Central memory CD4-positive, alpha-beta T cell (primary cell): ENCODE measurements at regions not wholly inside any gene's neighbourhood (a gene's known extent, or its start where the extent isn't known, plus 50 kb on each side); places are given as distances from the start of the nearest gene placed in this dataset.
A peak's percentile ranks its signal among the peaks of the same experiment; 100 is the strongest.

Experiments used
- DNase-seq: peaks from one replicate; pipeline ENCODE4 v3.0.0; 2022

GRCh38 chr1:193619911-193620310 lies 433.5 kb upstream of the B3GALT2 start:
- no peak for DNase-seq

GRCh38 chr1:193614817-193615216 lies 428.4 kb upstream of the B3GALT2 start:
- DNase-seq = no peak

GRCh38 chr1:193614275-193614674 lies 427.9 kb upstream of the B3GALT2 start:
- no peak for DNase-seq

- no peak for DNase-seq
Observed at GRCh38 chr1:193613041-193613440, 426.6 kb upstream of the B3GALT2 start.

- DNase-seq = no peak
Observed at GRCh38 chr1:193609592-193609991, 423.2 kb upstream of the B3GALT2 start.

- no peak for DNase-seq
Observed at GRCh38 chr1:193607787-193608186, 421.4 kb upstream of the B3GALT2 start.

DNA sequence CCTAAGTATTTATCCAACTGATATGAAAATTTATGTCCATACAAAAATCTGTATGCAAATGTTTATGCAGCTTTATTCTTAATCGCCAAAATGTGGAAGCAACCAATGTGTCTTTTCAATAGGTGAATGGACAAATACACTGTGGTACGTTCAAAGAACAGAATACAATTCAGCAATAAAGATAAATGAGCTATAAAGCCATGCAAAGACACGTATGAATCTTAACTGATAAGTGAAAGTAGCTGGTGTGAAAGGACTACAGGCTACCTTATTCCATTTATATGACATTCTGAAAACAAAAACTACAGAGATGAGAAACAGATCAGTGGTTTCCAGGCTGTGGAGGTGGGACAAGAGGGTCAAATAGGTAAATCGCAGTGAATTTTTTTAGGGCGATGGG lies 419.6 kb upstream of the B3GALT2 start:
- no peak for DNase-seq

- no peak for DNase-seq
Observed at GRCh38 chr1:193602705-193603104, 416.3 kb upstream of the B3GALT2 start.

GRCh38 chr1:193593147-193593885 lies 406.9 kb upstream of the B3GALT2 start:
- DNase-seq = no peak

DNA sequence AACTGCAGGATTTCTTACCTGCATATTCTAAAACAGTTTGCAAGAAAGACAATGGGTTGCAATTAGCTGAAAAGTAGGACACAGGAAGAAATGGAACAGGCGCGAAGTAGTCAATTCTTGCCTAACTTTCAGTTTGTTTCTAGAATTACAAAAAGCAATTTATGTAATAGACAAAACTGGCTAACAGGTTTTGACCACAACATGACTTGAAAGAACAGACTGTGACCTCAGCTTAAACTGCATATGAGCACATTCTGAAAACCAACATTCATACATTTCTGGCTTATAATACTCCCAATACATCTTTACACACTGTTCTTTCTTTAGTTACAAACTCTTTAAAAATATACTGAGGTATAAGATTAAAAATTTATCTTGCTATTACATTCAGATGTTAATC lies 405.9 kb upstream of the B3GALT2 start:
- peak; percentile 42 for DNase-seq

DNA sequence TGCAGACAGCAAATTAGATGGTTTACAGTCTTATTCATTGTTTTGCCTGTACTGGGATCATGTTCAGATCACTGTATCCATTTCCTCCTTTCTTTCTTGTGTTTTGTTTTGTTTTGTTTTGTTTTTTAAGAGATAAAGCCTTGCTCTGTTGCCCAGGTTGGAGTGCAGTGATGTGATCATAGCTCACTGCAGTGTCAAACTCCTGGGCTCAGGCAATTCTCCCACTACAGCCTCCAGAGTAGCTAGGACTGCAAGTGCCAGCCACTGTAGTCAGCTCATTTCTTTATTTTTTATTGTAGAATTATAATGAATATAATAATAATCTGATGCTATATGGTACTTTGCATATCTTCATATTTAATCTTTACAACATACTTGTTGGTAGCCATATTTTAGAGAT lies 403.7 kb upstream of the B3GALT2 start:
- no peak for DNase-seq

DNA sequence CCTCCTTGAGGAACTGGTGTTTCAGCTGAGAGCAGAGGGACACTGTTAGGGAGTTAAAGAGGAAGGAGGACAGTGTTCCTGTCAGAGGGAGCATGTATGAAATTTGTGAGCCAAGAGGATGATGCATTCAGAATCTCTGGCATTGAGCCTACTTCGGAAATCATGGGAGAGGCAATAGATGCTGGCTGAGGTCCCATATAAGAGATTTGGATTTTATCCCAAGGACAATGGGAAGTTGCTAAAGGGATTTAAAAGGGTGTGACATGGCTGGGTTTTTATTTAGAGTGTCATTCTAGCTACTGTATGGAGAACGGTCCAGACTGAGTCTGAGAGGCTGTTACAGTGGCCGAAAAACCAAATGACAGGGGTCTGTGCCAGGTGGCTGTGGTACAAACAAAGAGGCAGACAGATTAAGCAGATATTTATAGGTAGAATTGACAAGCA lies 403.2 kb upstream of the B3GALT2 start:
- DNase-seq = no peak

DNA sequence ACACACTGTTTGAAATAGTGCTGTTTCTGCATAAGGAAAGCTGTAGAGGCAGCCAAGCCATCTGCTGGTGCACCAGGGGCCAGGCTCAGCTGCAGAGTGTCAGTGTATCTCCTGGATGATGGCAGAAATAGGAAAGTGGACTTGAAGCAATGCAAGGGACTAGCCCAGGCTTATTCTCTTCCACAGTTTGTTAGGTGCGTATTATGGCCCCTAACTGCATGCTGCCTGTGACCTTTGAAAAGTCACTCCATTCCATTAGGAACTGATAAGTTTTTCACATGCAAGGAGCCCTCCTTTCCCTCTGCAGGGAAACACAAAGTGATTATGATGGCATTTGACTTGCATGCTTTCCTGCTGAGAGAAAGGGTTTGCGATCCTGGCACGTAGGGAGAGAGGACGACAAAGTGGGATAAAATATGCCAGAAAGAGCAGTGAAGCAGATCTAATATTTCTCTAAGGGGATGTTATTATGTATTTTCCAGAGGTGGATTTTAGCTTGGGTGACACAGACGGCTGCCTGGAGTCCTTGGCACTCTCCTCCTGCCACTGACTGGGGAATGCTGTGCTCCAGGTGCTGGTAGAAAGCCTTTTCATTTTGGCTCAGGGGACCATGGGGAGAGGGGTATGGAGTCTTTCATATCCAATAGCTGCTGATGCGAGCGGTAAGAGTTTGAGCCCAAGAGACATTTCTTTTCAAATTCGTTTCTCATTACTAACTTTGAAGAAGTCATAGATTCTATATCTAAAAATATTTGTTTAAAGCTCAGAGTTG lies 402.1 kb upstream of the B3GALT2 start:
- DNase-seq = no peak

DNA sequence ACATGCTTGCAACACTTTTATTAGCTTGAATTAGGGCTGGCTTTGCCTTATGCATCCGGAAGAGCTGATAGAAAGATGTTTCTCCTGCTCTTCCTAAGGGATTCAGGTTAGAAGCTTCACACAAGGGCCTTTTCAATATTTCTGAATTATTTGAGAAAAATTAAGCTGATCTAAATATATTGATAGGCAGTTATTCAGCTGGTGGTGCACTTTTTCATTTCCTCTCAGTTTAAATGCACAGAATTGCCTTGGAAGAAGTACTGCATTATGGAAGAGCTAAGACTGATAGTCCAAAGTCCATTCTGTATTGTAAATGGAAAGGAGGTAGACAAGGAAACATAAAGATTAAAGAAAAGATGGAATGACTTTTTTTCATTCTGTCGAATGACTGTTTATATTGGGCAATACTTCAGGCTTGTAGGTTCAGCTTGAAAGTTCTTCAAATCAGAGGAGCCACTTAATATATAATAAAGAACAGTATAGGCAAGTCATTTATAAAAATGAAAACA lies 398.4 kb upstream of the B3GALT2 start:
- no peak for DNase-seq

- no peak for DNase-seq
Observed at GRCh38 chr1:193581341-193581740, 394.9 kb upstream of the B3GALT2 start.

DNA sequence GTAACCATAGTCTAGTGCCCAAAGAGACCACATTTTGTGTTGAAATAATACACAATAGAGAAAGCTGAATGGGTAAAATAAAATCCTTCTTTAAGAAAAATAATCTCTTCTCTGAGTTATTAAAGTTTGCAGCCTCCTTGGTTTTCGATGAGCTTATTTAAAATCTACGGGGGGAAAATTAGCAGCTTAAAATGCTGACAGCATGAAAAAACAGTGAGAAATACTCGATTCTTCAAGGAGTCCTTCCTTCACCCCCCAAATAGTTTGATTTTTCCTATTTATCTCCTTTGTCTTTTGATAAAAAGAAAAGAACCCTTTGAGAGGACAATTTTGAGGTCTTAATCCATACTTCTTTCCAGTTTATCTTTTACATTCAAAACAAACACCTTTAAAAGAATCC lies 394.0 kb upstream of the B3GALT2 start:
- DNase-seq = no peak

DNA sequence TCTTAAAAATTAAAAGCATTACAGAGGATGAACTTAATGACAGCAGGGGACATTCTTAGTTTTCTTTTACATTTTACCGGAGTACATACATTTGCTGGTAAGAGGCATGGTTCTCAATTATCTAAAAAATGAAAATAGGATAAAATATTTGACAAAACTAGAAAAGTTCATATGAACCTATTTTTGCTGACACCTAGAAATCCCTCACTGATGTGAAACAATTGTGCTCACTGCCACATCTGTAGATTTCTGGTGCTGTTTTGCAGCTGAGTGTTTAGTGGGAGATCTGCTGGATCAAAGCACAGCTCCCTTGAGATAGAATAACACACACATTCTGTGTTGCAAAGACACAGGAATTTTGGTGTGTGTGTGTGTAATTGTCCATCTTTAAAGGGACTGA lies 392.9 kb upstream of the B3GALT2 start:
- no peak for DNase-seq

DNA sequence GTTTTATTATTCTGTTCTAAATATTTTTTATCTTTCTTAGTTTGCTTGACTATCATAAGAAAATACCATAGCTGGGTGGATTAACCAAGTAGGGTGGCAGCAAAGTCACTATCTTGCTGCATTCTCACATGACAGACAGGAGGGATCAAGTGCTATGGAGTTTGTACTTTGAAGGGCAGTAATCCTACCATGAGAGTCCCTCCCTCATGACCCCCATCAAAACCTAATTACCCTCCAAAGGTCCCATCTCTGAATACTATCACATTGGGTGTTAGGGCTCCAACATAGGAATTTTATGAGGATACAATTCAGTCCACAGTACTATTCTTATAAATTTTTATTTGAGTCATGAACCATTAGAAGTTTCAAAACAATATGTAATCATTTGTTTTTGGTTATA lies 388.5 kb upstream of the B3GALT2 start:
- DNase-seq = no peak

GRCh38 chr1:193569983-193570269 lies 383.5 kb upstream of the B3GALT2 start:
- DNase-seq = no peak

DNA sequence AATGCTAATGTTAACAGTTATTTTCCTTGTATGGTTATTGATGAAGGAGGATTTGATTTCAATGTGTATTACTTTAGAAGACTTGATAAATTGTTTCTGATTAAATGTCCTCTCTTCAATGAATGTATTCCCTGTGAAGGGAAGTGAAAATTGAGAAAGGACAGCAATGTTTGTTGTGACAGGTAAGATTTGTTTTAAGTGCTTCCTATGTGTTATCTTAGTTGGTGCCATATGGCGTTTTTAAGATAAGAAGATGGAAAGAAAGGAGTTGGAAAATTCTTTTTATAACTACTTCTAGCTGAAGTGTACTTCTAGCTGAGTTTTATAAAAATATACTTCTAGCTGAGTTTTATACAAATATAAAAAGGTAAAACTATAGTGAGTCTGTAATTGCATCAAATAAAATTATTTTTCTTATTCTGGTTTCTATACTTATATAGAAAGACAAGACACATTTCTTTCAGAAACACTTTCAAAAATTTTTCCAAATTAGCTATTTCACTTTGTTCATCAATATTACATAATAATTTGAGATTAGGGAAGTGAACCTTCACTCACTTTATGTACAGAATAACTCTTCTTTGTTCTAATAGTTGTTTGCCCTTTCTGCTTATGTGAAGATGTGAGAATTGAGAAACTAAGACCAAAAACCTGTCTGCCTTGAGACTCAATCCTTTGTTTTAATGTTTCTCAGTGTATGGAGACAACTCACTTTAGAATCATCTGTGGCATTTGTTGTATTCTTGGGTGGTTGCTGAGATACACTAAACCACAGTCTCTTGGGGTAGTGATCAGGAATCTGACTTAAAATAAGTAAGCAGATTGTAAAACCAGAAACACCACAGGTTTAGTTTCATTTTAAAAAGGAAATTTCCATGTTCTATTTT lies 382.9 kb upstream of the B3GALT2 start:
- DNase-seq = peak; percentile 63

DNA sequence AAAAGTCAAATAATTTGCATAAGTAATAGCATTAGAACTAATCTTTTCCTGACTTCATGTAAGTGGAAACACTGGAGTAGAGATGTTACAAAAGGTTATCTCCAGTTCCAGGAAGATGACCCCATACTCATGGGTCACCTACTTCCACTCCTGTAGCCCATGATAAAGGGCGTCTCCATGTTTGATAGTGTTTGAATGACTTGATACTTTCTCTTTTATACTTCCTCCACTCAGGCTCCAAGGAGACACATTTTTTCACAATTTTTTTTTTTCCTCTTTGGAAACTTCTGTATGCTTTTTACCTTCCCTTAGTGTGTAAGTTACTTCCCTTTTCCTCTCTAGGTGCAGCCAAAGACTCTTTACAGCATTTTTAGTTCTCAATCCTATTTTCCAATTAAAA lies 382.1 kb upstream of the B3GALT2 start:
- DNase-seq = no peak

GRCh38 chr1:193567937-193568336 lies 381.5 kb upstream of the B3GALT2 start:
- DNase-seq = no peak

- DNase-seq = no peak
Observed at GRCh38 chr1:193566735-193567134, 380.3 kb upstream of the B3GALT2 start.
